B cell (primary cell): ENCODE measurements at regions not wholly inside any gene's neighbourhood (a gene's known extent, or its start where the extent isn't known, plus 50 kb on each side); places are given as distances from the start of the nearest gene placed in this dataset.

ENCODE experiments used
- CTCF ChIP-seq: fragments of 200-600 bp; IDR thresholded peaks from one replicate; pipeline ENCODE4 v1.8.0; 2022; ENCODE audit warnings: antibody characterized with exemption, mild to moderate bottlenecking
- EZH2 ChIP-seq: IDR thresholded peaks from 2 replicates; pipeline ENCODE4 v1.6.1; 2012; ENCODE audit warnings: borderline replicate concordance, low read depth, mild to moderate bottlenecking, moderate library complexity, low read length; ENCODE audit not compliant: insufficient read depth, poor library complexity, severe bottlenecking

- TF ChIP-seq EZH2 = no peak
- TF ChIP-seq CTCF = no peak
Observed at GRCh38 chr19:28036486-28036885, 1176.5 kb downstream of the UQCRFS1 start.
